GM12878 (cell line): ENCODE measurements at regions not wholly inside any gene's neighbourhood (a gene's known extent, or its start where the extent isn't known, plus 50 kb on each side); places are given as distances from the start of the nearest gene placed in this dataset.

Experiments used
- ATAC-seq: fragments of 200-7000 bp; cut with Tn5 transposase; 3 replicates; pipeline ENCODE4 v1.9.1; 2020; ENCODE audit warnings: mild to moderate bottlenecking, moderate library complexity
- BruUV-seq: library from RNA; stranded (reverse); fragments of 400-500 nt; replicated peaks from 2 replicates; lab custom pipeline; 2021; lab: Mats Ljungman, UMichigan
- CTCF ChIA-PET: fragments of 300-600 bp; sonication (Branson Sonifier 250); formaldehyde crosslinking; extraction: SDS; loops from one replicate; lab custom pipeline; 2021; ENCODE audit warnings: inconsistent platforms; lab: Yijun Ruan, JAX
- POLR2A ChIA-PET: fragments of 350-600 bp; formaldehyde crosslinking; extraction: SDS; loops from one replicate; lab custom pipeline; 2021; ENCODE audit warnings: inconsistent platforms; lab: Charles Lee
- RAD21 ChIA-PET: fragments of 300-600 bp; sonication (Branson Sonifier 250); formaldehyde crosslinking; loops from one replicate; lab custom pipeline; 2023; ENCODE audit warnings: antibody characterized with exemption; ENCODE audit not compliant: unreplicated experiment; lab: Charles Lee
- SMC1A ChIA-PET: fragments of 300-600 bp; sonication (Branson Sonifier 250); formaldehyde crosslinking; loops from one replicate; lab custom pipeline; 2023; ENCODE audit not compliant: unreplicated experiment, uncharacterized antibody; lab: Charles Lee
- DNase-seq: peaks from one replicate; pipeline ENCODE4 v3.0.0-alpha.2; 2011; ENCODE audit warnings: low read depth, low spot score
- FAIRE-seq: peaks from 3 replicates; lab custom pipeline; 2011; peaks lifted over from hg19 to GRCh38; lab: Jason Lieb, UNC
- H2AFZ ChIP-seq: 2 replicates; pipeline ENCODE4 v1.6.0; 2011; ENCODE audit warnings: low read depth, low read length, control low read depth; ENCODE audit not compliant: control insufficient read depth
- H3K27ac ChIP-seq: 2 replicates; pipeline ENCODE4 v1.5.1; 2011; ENCODE audit warnings: control low read depth; ENCODE audit not compliant: control insufficient read depth, insufficient read depth
- H3K27me3 ChIP-seq, 2 experiments: replicated peaks in 1 of 2; 2 replicates each; pipeline versions ENCODE4 v1.6.0 to v1.6.1; 2011; ENCODE audit warnings: low read length in 1 of 2; ENCODE audit not compliant: control insufficient read depth in 2 of 2, insufficient read depth in 2 of 2
- H3K36me3 ChIP-seq, 2 experiments: 2 replicates each; pipeline ENCODE4 v1.5.1; 2011; ENCODE audit warnings: low read length in 1 of 2; ENCODE audit not compliant: control insufficient read depth in 2 of 2, insufficient read depth in 2 of 2
- H3K4me1 ChIP-seq: 2 replicates; pipeline ENCODE4 v1.6.1; 2011; ENCODE audit warnings: mild to moderate bottlenecking, low read length, moderate library complexity, mixed read lengths; ENCODE audit not compliant: control insufficient read depth, insufficient read depth
- H3K4me2 ChIP-seq: 2 replicates; pipeline ENCODE4 v1.6.0; 2011; ENCODE audit warnings: control low read depth; ENCODE audit not compliant: control insufficient read depth, insufficient read depth
- H3K4me3 ChIP-seq: fragments of 200-600 bp; sonication (generic); 2 replicates; pipeline ENCODE4 v1.5.1; 2016
- H3K79me2 ChIP-seq: 2 replicates; pipeline ENCODE4 v1.6.0; 2011; ENCODE audit warnings: low read length; ENCODE audit not compliant: control insufficient read depth, insufficient read depth
- H3K9ac ChIP-seq: 2 replicates; pipeline ENCODE4 v1.8.0; 2011; ENCODE audit warnings: low read length, control low read depth, mixed read lengths; ENCODE audit not compliant: control insufficient read depth, insufficient read depth
- H3K9me3 ChIP-seq: replicated peaks from 3 replicates; pipeline ENCODE4 v1.5.1; 2011; ENCODE audit warnings: mild to moderate bottlenecking, low read length; ENCODE audit not compliant: control insufficient read depth, insufficient read depth
- H4K20me1 ChIP-seq: 2 replicates; pipeline ENCODE4 v1.6.0; 2011; ENCODE audit not compliant: control insufficient read depth, insufficient read depth
- IKZF1 ChIP-seq: fragments of 450-650 bp; conservative IDR thresholded peaks from 2 replicates; pipeline ENCODE4 v1.6.1; 2017; ENCODE audit warnings: antibody characterized with exemption, mild to moderate bottlenecking
- IRF3 ChIP-seq: fragments of 450-650 bp; IDR thresholded peaks from 2 replicates; pipeline ENCODE4 v1.6.1; 2014; ENCODE audit warnings: mild to moderate bottlenecking
- PRDM15 ChIP-seq: fragments of 450-650 bp; formaldehyde crosslinking; IDR thresholded peaks from 2 replicates; pipeline ENCODE4 v1.4.0; 2020; ENCODE audit warnings: mild to moderate bottlenecking, moderate library complexity
- SKIL ChIP-seq: fragments of 450-650 bp; IDR thresholded peaks from 2 replicates; pipeline ENCODE4 v1.6.1; 2017; ENCODE audit warnings: mild to moderate bottlenecking, low read depth, inconsistent platforms; ENCODE audit not compliant: poor library complexity, severe bottlenecking
- TARDBP ChIP-seq: IDR thresholded peaks from 2 replicates; pipeline ENCODE4 v1.6.1; 2016; ENCODE audit warnings: borderline replicate concordance
- WGBS: methylation state at CpG from one replicate; pipeline ENCODE4 v1.1.6; 2016; ENCODE audit warnings: low lambda C conversion rate; ENCODE audit not compliant: insufficient replicate concordance, insufficient coverage; ENCODE audit errors: missing lambda C conversion rate; 5-methylcytosine and 5-hydroxymethylcytosine counted together
- in situ Hi-C: fragments of 300-500 bp; cut with MboI; formaldehyde crosslinking; loops from 9 replicates; pipeline ENCODE4 v1.14.3; 2018; ENCODE audit warnings: mixed read lengths
- intact Hi-C: fragments of 100-400 bp; cut with micrococcal nuclease; formaldehyde crosslinking; loops from one replicate; pipeline ENCODE4 v1.14.2; 2022; ENCODE audit not compliant: unreplicated experiment

- DNase-seq (no peak), FAIRE-seq (no peak), ATAC-seq (no peak)
- Histone ChIP-seq H3K79me2 (no peaks in the 10 kb centered on the region), H3K27ac (no peak overlapping the region), H3K4me1 (no peaks in the 10 kb centered on the region), H3K27me3 (peaks cover 0 to 3% of the 10 kb centered on the region in 2 experiments; a peak in 1 of 4 replicates), H3K9me3 (no peaks in the 10 kb centered on the region), H4K20me1 (no peaks in the 10 kb centered on the region), H3K9ac (no peak overlapping the region), H3K36me3 (no peaks in the 10 kb centered on the region), H3K4me3 (no peak overlapping the region), H2AFZ (no peak overlapping the region), H3K4me2 (no peak overlapping the region)
- ChIA-PET CTCF (interaction anchor here (0.9 to 1.2 kb wide), 2 partner anchors 10 to 18 kb away, joined by 4 read pairs; no protein-coding TSS in a partner anchor), POLR2A (no interaction called here), SMC1A (interaction anchor here (0.8 to 1.2 kb wide), 3 partner anchors 11 to 169 kb away, joined by 3 read pairs; no protein-coding TSS in a partner anchor), RAD21 (no interaction called here)
- BruUV-seq: no TSS peak
- in situ Hi-C loops (no loop called here), intact Hi-C loops (no loop called here)
- WGBS: 69% methylated on average over 2 of the region's 2 CpGs
- TF ChIP-seq PRDM15 (no peak), IKZF1 (no peak), IRF3 (no peak), TARDBP (no peak), SKIL (no peak)
Observed at GRCh38 chr7:142614116-142614515, 135.2 kb upstream of the PRSS1 start.
